ENCODE measurements at regions not wholly inside any gene's neighbourhood (a gene's known extent, or its start where the extent isn't known, plus 50 kb on each side); places are given as distances from the start of the nearest gene placed in this dataset.
"Not testable (repeated sequence)": the region's sequence is repeated elsewhere in the genome, so short reads cannot be mapped to it uniquely, and the experiment has no call there.

GRCh38 chr3:196134691-196135090 lies 52.8 kb upstream of the TFRC start:
- FAIRE-seq (no peak), DNase-seq (ENCODE audit: insufficient read length, low spot score) (no peak)
- no peak for TF ChIP-seq POLR2A (IDR thresholded peaks at IDR 0.05; ENCODE audit: low read depth, low read length)

GRCh38 chr3:196133869-196134268 lies 52.0 kb upstream of the TFRC start:
- FAIRE-seq; DNase-seq (ENCODE audit: insufficient read length, low spot score): not testable (repeated sequence)

- FAIRE-seq (no peak), DNase-seq (ENCODE audit: insufficient read length, low spot score) (no peak)
- no peak for TF ChIP-seq POLR2A (IDR thresholded peaks at IDR 0.05; ENCODE audit: low read depth, low read length)
These were observed 50.0 kb upstream of the TFRC start for GRCh38 chr3:196131921-196132320.

All from H54 (cell line).